ENCODE measurements at regions not wholly inside any gene's neighbourhood (a gene's known extent, or its start where the extent isn't known, plus 50 kb on each side); places are given as distances from the start of the nearest gene placed in this dataset.

- H3K4me1 ChIP-seq (ENCODE audit: control insufficient read depth in 1 of 2, low read depth in 2 of 2), result peaks cover 29 to 84% of the 10 kb centered on the region in 2 donors
- no peak for DNase-seq (ENCODE audit: low spot score)
Measured at GRCh38 chr3:124084022-124084881, 92.3 kb upstream of the ROPN1 start.

DNA sequence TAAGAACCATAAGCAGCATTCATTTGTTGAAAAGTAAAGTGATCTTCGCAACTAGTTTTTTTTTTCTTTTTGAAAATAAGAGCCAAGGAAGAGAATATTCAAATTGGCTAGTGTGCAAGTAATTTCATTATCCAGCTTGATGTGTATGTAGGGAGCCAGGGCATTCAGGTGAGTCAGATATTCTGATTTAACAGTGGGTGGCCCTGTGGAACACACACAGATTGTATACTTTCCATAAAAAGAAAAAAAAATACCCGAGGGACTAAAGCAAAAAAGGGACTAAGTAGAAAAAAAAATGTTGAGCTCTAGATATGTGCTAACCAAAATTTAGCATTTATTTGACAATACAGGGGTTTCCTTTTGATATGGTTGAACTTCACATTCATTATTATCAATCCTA lies 96.9 kb upstream of the ROPN1 start:
- Histone ChIP-seq H3K27ac (peak overlapping the region in 1 of 2 donors; percentile 9), H3K27me3 (replicated peaks; ENCODE audit: insufficient read depth) (no peaks in the 10 kb centered on the region), H3K9me3 (no peaks in the 10 kb centered on the region), H3K4me3 (no peak overlapping the region), H3K36me3 (peaks cover 8% of the 10 kb centered on the region), H3K4me1 (ENCODE audit: control insufficient read depth in 1 of 2, low read depth in 2 of 2) (peaks cover 45 to 85% of the 10 kb centered on the region in 2 donors)
- ATAC-seq (ENCODE audit: insufficient number of reproducible peaks, low FRiP score, low read depth) (no peak), DNase-seq (ENCODE audit: low spot score) (no peak)
- TF ChIP-seq CTCF (IDR thresholded peaks at IDR 0.05), result no peak

More at GRCh38 chr3:124084022-124084881, 92.3 kb upstream of the ROPN1 start:
- Histone ChIP-seq H3K9me3 (no peaks in the 10 kb centered on the region), H3K27ac (peak overlapping the region; percentile 67 to 69), H3K4me3 (no peak overlapping the region), H3K27me3 (replicated peaks; ENCODE audit: insufficient read depth) (no peaks in the 10 kb centered on the region), H3K36me3 (no peaks in the 10 kb centered on the region)
- no peak for ATAC-seq (ENCODE audit: insufficient number of reproducible peaks, low FRiP score, low read depth)
- no peak for TF ChIP-seq CTCF (IDR thresholded peaks at IDR 0.05)

GRCh38 chr3:124089214-124089613 lies 97.3 kb upstream of the ROPN1 start:
- DNase-seq (ENCODE audit: low spot score) (no peak), ATAC-seq (ENCODE audit: insufficient number of reproducible peaks, low FRiP score, low read depth) (no peak)
- no peak for TF ChIP-seq CTCF (IDR thresholded peaks at IDR 0.05)
- Histone ChIP-seq H3K36me3 (peaks cover 10% of the 10 kb centered on the region), H3K4me1 (ENCODE audit: control insufficient read depth in 1 of 2, low read depth in 2 of 2) (peaks cover 41 to 81% of the 10 kb centered on the region in 2 donors), H3K27me3 (replicated peaks; ENCODE audit: insufficient read depth) (no peaks in the 10 kb centered on the region), H3K9me3 (no peaks in the 10 kb centered on the region), H3K4me3 (no peak overlapping the region), H3K27ac (peak overlapping the region in 1 of 2 donors; percentile 9)

GRCh38 chr3:124091716-124092115 lies 99.8 kb upstream of the ROPN1 start:
- Histone ChIP-seq H3K36me3 (peaks cover 18% of the 10 kb centered on the region), H3K27me3 (replicated peaks; ENCODE audit: insufficient read depth) (no peaks in the 10 kb centered on the region), H3K9me3 (no peaks in the 10 kb centered on the region), H3K4me1 (ENCODE audit: control insufficient read depth in 1 of 2, low read depth in 2 of 2) (peaks cover 35 to 71% of the 10 kb centered on the region in 2 donors), H3K4me3 (no peak overlapping the region), H3K27ac (no peak overlapping the region)
- ATAC-seq (ENCODE audit: insufficient number of reproducible peaks, low FRiP score, low read depth) (no peak), DNase-seq (ENCODE audit: low spot score) (no peak)
- no peak for TF ChIP-seq CTCF (IDR thresholded peaks at IDR 0.05)

DNA sequence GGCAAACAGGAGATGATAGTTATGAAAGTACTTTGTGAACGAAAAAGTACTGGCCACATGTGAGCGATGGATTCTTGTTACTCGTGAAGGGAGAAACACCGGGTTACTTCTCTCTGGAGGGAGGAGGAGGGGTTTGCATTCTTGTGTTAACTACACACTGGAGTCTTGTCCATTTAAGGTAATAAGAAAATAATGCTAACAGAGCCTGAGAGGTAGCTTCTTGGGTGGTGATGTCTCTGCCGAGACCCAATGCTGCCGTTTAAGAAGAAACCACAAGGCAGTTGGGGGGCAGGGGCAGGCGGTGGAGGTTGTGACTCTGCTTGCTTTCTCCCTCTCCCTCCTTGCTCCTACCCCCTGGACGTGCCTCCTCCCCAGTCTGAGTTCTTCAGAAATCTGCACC lies 100.9 kb upstream of the ROPN1 start:
- Histone ChIP-seq H3K4me1 (ENCODE audit: control insufficient read depth in 1 of 2, low read depth in 2 of 2) (peaks cover 32 to 73% of the 10 kb centered on the region in 2 donors), H3K9me3 (no peaks in the 10 kb centered on the region), H3K27ac (peak overlapping the region; percentile 3 to 45), H3K27me3 (replicated peaks; ENCODE audit: insufficient read depth) (no peaks in the 10 kb centered on the region), H3K4me3 (peak overlapping the region; percentile 23), H3K36me3 (peaks cover 18% of the 10 kb centered on the region)
- no peak for TF ChIP-seq CTCF (IDR thresholded peaks at IDR 0.05)
- no peak for DNase-seq (ENCODE audit: low spot score)
- ATAC-seq (ENCODE audit: insufficient number of reproducible peaks, low FRiP score, low read depth), result no peak
